Panc1 (cell line): ENCODE measurements at regions not wholly inside any gene's neighbourhood (a gene's known extent, or its start where the extent isn't known, plus 50 kb on each side); places are given as distances from the start of the nearest gene placed in this dataset.
A peak's percentile ranks its signal among the peaks of the same experiment; 100 is the strongest.

Source experiments
- ATAC-seq: fragments of 200-7000 bp; cut with Tn5 transposase; 2 replicates; pipeline ENCODE4 v1.9.1; 2020; ENCODE audit warnings: mild to moderate bottlenecking, moderate library complexity
- BruUV-seq: library from RNA; stranded (reverse); fragments of 400-500 nt; replicated peaks from 2 replicates; lab custom pipeline; 2021; lab: Mats Ljungman, UMichigan
- CTCF ChIA-PET: fragments of 300-600 bp; sonication (Branson Sonifier 250); formaldehyde crosslinking; loops from one replicate; lab custom pipeline; 2022; ENCODE audit warnings: antibody characterized with exemption; lab: Charles Lee
- POLR2A ChIA-PET: fragments of 300-600 bp; sonication (Branson Sonifier 250); formaldehyde crosslinking; loops from one replicate; lab custom pipeline; 2022; ENCODE audit warnings: antibody characterized with exemption; lab: Charles Lee
- DNase-seq: peaks from one replicate; pipeline ENCODE4 v3.0.0-alpha.2; 2010; ENCODE audit warnings: low read depth, low spot score
- H3K27ac ChIP-seq: 2 replicates; pipeline ENCODE4 v1.5.1; 2011; ENCODE audit warnings: mild to moderate bottlenecking, low read length, inconsistent platforms
- H3K27me3 ChIP-seq: fragments of 200-500 bp; sonication (Bioruptor generic); 2 replicates; pipeline ENCODE4 v1.6.0; 2014; ENCODE audit warnings: low read length, inconsistent platforms; ENCODE audit not compliant: control insufficient read depth, insufficient read depth
- H3K36me3 ChIP-seq: fragments of 200-500 bp; sonication (Bioruptor generic); 2 replicates; pipeline ENCODE4 v1.5.1; 2014; ENCODE audit warnings: inconsistent platforms, mild to moderate bottlenecking, low read length, moderate library complexity; ENCODE audit not compliant: control insufficient read depth, insufficient read depth
- H3K4me1 ChIP-seq: 2 replicates; pipeline ENCODE4 v1.5.1; 2011; ENCODE audit warnings: inconsistent platforms, mild to moderate bottlenecking, low read length, moderate library complexity; ENCODE audit not compliant: control insufficient read depth, insufficient read depth
- H3K4me3 ChIP-seq, 2 experiments: 2 replicates each; pipeline ENCODE4 v1.5.1; 2011 to 2012; ENCODE audit warnings: low read depth in 2 of 2, low read length in 2 of 2, mild to moderate bottlenecking in 2 of 2, inconsistent platforms in 1 of 2, moderate library complexity in 1 of 2
- H3K9me3 ChIP-seq: fragments of 200-500 bp; sonication (Bioruptor generic); 2 replicates; pipeline ENCODE4 v1.5.1; 2014; ENCODE audit warnings: low read depth, mild to moderate bottlenecking, inconsistent platforms, low read length, moderate library complexity; ENCODE audit not compliant: control insufficient read depth, insufficient read depth
- CTCF ChIP-seq: fragments of 450-650 bp; IDR thresholded peaks from 2 replicates; pipeline ENCODE4 v1.5.1; 2017; ENCODE audit warnings: mild to moderate bottlenecking
- POLR2AphosphoS5 ChIP-seq: IDR thresholded peaks from 2 replicates; pipeline ENCODE4 v1.6.1; 2012; ENCODE audit warnings: mild to moderate bottlenecking, low read depth, low read length, moderate library complexity
- REST ChIP-seq, 2 experiments: IDR thresholded peaks; 2 replicates each; pipeline ENCODE4 v1.6.1; 2011 to 2012; ENCODE audit warnings: low read depth in 2 of 2, control low read depth in 1 of 2, low read length in 1 of 2, mild to moderate bottlenecking in 1 of 2, moderate library complexity in 1 of 2; ENCODE audit not compliant: insufficient read depth in 1 of 2
- SIN3A ChIP-seq: IDR thresholded peaks from 2 replicates; pipeline ENCODE4 v1.6.1; 2012; ENCODE audit warnings: low read depth, mild to moderate bottlenecking, low read length, moderate library complexity, borderline replicate concordance; ENCODE audit not compliant: insufficient read depth
- TCF7L2 ChIP-seq: IDR thresholded peaks from 2 replicates; pipeline ENCODE4 v1.6.1; 2011; ENCODE audit warnings: mild to moderate bottlenecking, low read depth, low read length, inconsistent platforms
- in situ Hi-C: cut with HindIII; loops from 2 replicates; pipeline ENCODE4 v1.10.0; 2016; ENCODE audit warnings: low sequenced_read_pairs, low pct_unique_long_range_greater_than_20kb
- intact Hi-C: fragments of 100-400 bp; cut with micrococcal nuclease; formaldehyde crosslinking; loops from one replicate; pipeline ENCODE4 v1.10.0; 2022; ENCODE audit not compliant: unreplicated experiment

- peaks cover 17% of the 10 kb centered on the region for H3K4me1 ChIP-seq
- peak overlapping the region; percentile 98 for H3K27ac ChIP-seq
- in situ Hi-C loops (no loop called here), intact Hi-C loops (no loop called here)
- BruUV-seq = no TSS peak
- TF ChIP-seq REST (IDR thresholded peaks at IDR 0.05; ENCODE audit: insufficient read depth in 1 of 2, low read depth in 2 of 2, low read length in 1 of 2) = no peak
- no peak for TF ChIP-seq TCF7L2
- no peak for TF ChIP-seq CTCF
- TF ChIP-seq SIN3A = no peak
- no peak for TF ChIP-seq POLR2AphosphoS5
- peaks cover 4% of the 10 kb centered on the region; the same call in 1 of the 2 replicates for H3K9me3 ChIP-seq
- ATAC-seq (no peak), DNase-seq (no peak)
- no peak overlapping the region for H3K4me3 ChIP-seq
- ChIA-PET POLR2A (interaction anchor here (1.4 kb wide), 1 partner anchor 109 kb away, joined by 3 read pairs; no protein-coding TSS in a partner anchor), CTCF (no interaction called here)
- H3K36me3 ChIP-seq = no peaks in the 10 kb centered on the region
- H3K27me3 ChIP-seq = no peaks in the 10 kb centered on the region
Measured at GRCh38 chr4:119736559-119736958, 108.0 kb upstream of the PDE5A start.

- Histone ChIP-seq H3K27me3 (no peaks in the 10 kb centered on the region), H3K36me3 (no peaks in the 10 kb centered on the region), H3K4me1 (peaks cover 27% of the 10 kb centered on the region), H3K4me3 (no peak overlapping the region), H3K9me3 (peaks cover 4% of the 10 kb centered on the region; the same call in 1 of the 2 replicates), H3K27ac (peak overlapping the region; percentile 98)
- DNase-seq = peak; percentile 78
- in situ Hi-C loops (no loop called here), intact Hi-C loops (no loop called here)
- ChIA-PET CTCF (interaction anchor here (1.0 kb wide), 1 partner anchor 106 kb away, joined by 4 read pairs; the partner anchor contains the start of gene PDE5A), POLR2A (interaction anchor here (1.4 kb wide), 1 partner anchor 107 kb away, joined by 3 read pairs; no protein-coding TSS in a partner anchor)
- TF ChIP-seq POLR2AphosphoS5 (peak; percentile 56; the same call in 1 of the 2 replicates), TCF7L2 (peak; percentile 74), CTCF (no peak), REST (IDR thresholded peaks at IDR 0.05; ENCODE audit: insufficient read depth in 1 of 2, low read depth in 2 of 2, low read length in 1 of 2) (no peak)
- BruUV-seq = no TSS peak
- ATAC-seq = peak; percentile 89
Measured at GRCh38 chr4:119735165-119735651, 106.6 kb upstream of the PDE5A start.
